ENCODE measurements at regions not wholly inside any gene's neighbourhood (a gene's known extent, or its start where the extent isn't known, plus 50 kb on each side); places are given as distances from the start of the nearest gene placed in this dataset.

DNA sequence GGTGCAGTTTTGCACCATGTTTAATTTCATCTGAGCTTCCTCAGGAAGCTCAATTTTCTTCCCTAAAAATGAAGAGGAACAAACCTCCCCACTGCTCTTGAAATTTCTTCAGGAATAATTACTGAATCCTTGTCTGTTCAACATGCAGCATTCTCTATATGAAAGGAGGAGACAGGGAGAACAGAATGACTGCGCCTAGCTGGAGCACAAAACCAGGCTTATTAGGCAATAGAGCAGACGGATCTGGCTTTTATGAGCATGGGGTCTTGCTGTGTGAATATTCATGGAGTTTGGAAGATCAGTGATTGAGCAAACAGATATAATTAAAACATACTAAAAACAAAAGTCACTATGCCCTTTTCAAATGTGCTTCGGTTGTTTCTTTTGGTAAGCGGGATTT is 148.1 kb downstream of the SUDS3 start:
- TF ChIP-seq, protein P1, sequence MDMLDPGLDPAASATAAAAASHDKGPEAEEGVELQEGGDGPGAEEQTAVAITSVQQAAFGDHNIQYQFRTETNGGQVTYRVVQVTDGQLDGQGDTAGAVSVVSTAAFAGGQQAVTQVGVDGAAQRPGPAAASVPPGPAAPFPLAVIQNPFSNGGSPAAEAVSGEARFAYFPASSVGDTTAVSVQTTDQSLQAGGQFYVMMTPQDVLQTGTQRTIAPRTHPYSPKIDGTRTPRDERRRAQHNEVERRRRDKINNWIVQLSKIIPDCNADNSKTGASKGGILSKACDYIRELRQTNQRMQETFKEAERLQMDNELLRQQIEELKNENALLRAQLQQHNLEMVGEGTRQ (CRISPR knock-in tag; IDR thresholded peaks at IDR 0.05) = no peak
- no peak for TF ChIP-seq ZNF408 (CRISPR knock-in tag; IDR thresholded peaks at IDR 0.05; ENCODE audit: low read depth)
